Kidney capillary endothelial cell (primary cell): ENCODE measurements at regions not wholly inside any gene's neighbourhood (a gene's known extent, or its start where the extent isn't known, plus 50 kb on each side); places are given as distances from the start of the nearest gene placed in this dataset.
"Not testable (repeated sequence)": the region's sequence is repeated elsewhere in the genome, so short reads cannot be mapped to it uniquely, and the experiment has no call there.

Experiments used
- DNase-seq: peaks from one replicate; pipeline ENCODE4 v3.0.0-alpha.2; 2018; ENCODE audit warnings: low spot score

GRCh38 chr4:12177416-12177815 is 748.7 kb upstream of the HS3ST1 start:
- no peak for DNase-seq

- DNase-seq = no peak
Observed at GRCh38 chr4:12173496-12173895, 744.8 kb upstream of the HS3ST1 start.

GRCh38 chr4:12172198-12172973 is 743.7 kb upstream of the HS3ST1 start:
- no peak for DNase-seq

GRCh38 chr4:12170308-12170707 is 741.6 kb upstream of the HS3ST1 start:
- DNase-seq = no peak

- no peak for DNase-seq
Observed at GRCh38 chr4:12165616-12166015, 736.9 kb upstream of the HS3ST1 start.

- DNase-seq = no peak
Observed at GRCh38 chr4:12146339-12146738, 717.6 kb upstream of the HS3ST1 start.

- DNase-seq = no peak
Observed at GRCh38 chr4:12145768-12146167, 717.1 kb upstream of the HS3ST1 start.

GRCh38 chr4:12145106-12145505 is 716.4 kb upstream of the HS3ST1 start:
- no peak for DNase-seq

- DNase-seq = no peak
Observed at GRCh38 chr4:12144051-12144450, 715.4 kb upstream of the HS3ST1 start.

- no peak for DNase-seq
Observed at GRCh38 chr4:12140864-12141263, 712.2 kb upstream of the HS3ST1 start.

- no peak for DNase-seq
Observed at GRCh38 chr4:12139296-12139695, 710.6 kb upstream of the HS3ST1 start.

- no peak for DNase-seq
Observed at GRCh38 chr4:12138488-12138887, 709.8 kb upstream of the HS3ST1 start.

- no peak for DNase-seq
Observed at GRCh38 chr4:12137575-12137974, 708.9 kb upstream of the HS3ST1 start.

- no peak for DNase-seq
Observed at GRCh38 chr4:12126474-12126873, 697.8 kb upstream of the HS3ST1 start.

GRCh38 chr4:12124138-12124537 is 695.4 kb upstream of the HS3ST1 start:
- DNase-seq = no peak

GRCh38 chr4:12123707-12124106 is 695.0 kb upstream of the HS3ST1 start:
- no peak for DNase-seq

- DNase-seq = no peak
Observed at GRCh38 chr4:12122316-12122715, 693.6 kb upstream of the HS3ST1 start.

GRCh38 chr4:12120968-12121367 is 692.3 kb upstream of the HS3ST1 start:
- DNase-seq = no peak

- DNase-seq = no peak
Observed at GRCh38 chr4:12118651-12119213, 690.0 kb upstream of the HS3ST1 start.

- DNase-seq = no peak
Observed at GRCh38 chr4:12116009-12116552, 687.4 kb upstream of the HS3ST1 start.

- DNase-seq = no peak
Observed at GRCh38 chr4:12110627-12111026, 681.9 kb upstream of the HS3ST1 start.

GRCh38 chr4:12109056-12109455 is 680.4 kb upstream of the HS3ST1 start:
- DNase-seq = not testable (repeated sequence)

GRCh38 chr4:12105519-12105918 is 676.8 kb upstream of the HS3ST1 start:
- no peak for DNase-seq

GRCh38 chr4:12089920-12090319 is 661.2 kb upstream of the HS3ST1 start:
- DNase-seq = not testable (repeated sequence)
